ENCODE measurements at regions not wholly inside any gene's neighbourhood (a gene's known extent, or its start where the extent isn't known, plus 50 kb on each side); places are given as distances from the start of the nearest gene placed in this dataset.
A peak's percentile ranks its signal among the peaks of the same experiment; 100 is the strongest.
"Not testable (repeated sequence)": the region's sequence is repeated elsewhere in the genome, so short reads cannot be mapped to it uniquely, and the experiment has no call there.

- H3K4me3 ChIP-seq (ENCODE audit: low read length): no peak overlapping the region
- DNase-seq (ENCODE audit: low read depth): no peak
- no peak for TF ChIP-seq CTCF (conservative IDR thresholded peaks at IDR 0.05; ENCODE audit: low read depth, low read length)
Observed at GRCh38 chr11:23313001-23313400, 452.7 kb upstream of the CCDC179 start.

- no peak for TF ChIP-seq CTCF (conservative IDR thresholded peaks at IDR 0.05; ENCODE audit: low read depth, low read length)
- no peak overlapping the region for H3K4me3 ChIP-seq (ENCODE audit: low read length)
- no peak for DNase-seq (ENCODE audit: low read depth)
Observed at GRCh38 chr11:23314162-23314561, 453.9 kb upstream of the CCDC179 start.

- no peak for DNase-seq (ENCODE audit: low read depth)
Observed at GRCh38 chr11:23315286-23315685, 455.0 kb upstream of the CCDC179 start.

GRCh38 chr11:23317816-23318215, 457.5 kb upstream of the CCDC179 start:
- peak; percentile 24 for DNase-seq (ENCODE audit: low read depth)
- H3K4me3 ChIP-seq (ENCODE audit: low read length): no peak overlapping the region
- TF ChIP-seq CTCF (conservative IDR thresholded peaks at IDR 0.05; ENCODE audit: low read depth, low read length): no peak

More at GRCh38 chr11:23315286-23315685, 455.0 kb upstream of the CCDC179 start:
- no peak for TF ChIP-seq CTCF (conservative IDR thresholded peaks at IDR 0.05; ENCODE audit: low read depth, low read length)
- H3K4me3 ChIP-seq (ENCODE audit: low read length): no peak overlapping the region

GRCh38 chr11:23318670-23319069, 458.4 kb upstream of the CCDC179 start:
- DNase-seq (ENCODE audit: low read depth): no peak
- H3K4me3 ChIP-seq (ENCODE audit: low read length): no peak overlapping the region
- TF ChIP-seq CTCF (conservative IDR thresholded peaks at IDR 0.05; ENCODE audit: low read depth, low read length): no peak

- TF ChIP-seq CTCF (conservative IDR thresholded peaks at IDR 0.05; ENCODE audit: low read depth, low read length): no peak
- DNase-seq (ENCODE audit: low read depth): no peak
- H3K4me3 ChIP-seq (ENCODE audit: low read length): no peak overlapping the region
Observed at GRCh38 chr11:23320131-23320530, 459.9 kb upstream of the CCDC179 start.

- not testable (repeated sequence) for DNase-seq (ENCODE audit: low read depth); H3K4me3 ChIP-seq (ENCODE audit: low read length)
Observed at GRCh38 chr11:23335586-23335985, 475.3 kb upstream of the CCDC179 start.

- no peak for DNase-seq (ENCODE audit: low read depth)
- no peak overlapping the region for H3K4me3 ChIP-seq (ENCODE audit: low read length)
- no peak for TF ChIP-seq CTCF (conservative IDR thresholded peaks at IDR 0.05; ENCODE audit: low read depth, low read length)
Observed at GRCh38 chr11:23336961-23337360, 476.7 kb upstream of the CCDC179 start.

Measured in retinal pigment epithelial cell (primary cell).